ENCODE measurements at regions not wholly inside any gene's neighbourhood (a gene's known extent, or its start where the extent isn't known, plus 50 kb on each side); places are given as distances from the start of the nearest gene placed in this dataset.

DNA sequence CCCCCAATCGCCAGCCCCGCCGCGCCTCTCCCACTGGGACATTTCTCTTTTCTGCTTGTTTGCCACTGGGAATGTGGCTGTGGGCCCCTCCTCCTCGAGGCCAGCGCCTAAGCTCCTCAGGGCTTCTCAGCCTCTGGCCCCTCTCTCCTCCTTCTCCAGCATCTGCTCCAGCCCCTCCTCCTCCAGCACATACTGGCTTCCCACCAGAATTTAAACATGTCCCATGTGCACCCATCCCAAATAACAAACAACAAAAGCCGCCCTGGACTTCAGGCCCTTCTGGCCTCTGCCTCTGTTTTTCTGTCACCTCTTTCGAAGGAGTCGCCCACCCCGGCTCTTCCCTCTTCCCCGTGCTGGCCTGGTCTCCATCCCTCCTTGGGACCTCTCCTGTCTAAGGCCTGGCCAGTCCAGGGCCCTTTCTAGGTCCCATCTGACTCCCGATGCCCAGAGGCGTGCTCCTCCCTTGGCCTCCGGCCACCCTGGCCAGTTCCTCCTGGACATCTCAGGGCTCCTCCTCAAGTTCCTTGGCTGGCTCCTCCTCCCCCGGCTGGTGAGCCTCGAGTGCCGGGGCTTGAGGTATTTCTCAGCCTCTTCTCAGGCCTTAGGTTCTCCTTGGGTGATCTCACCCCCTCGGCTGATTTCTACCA is 94.6 kb upstream of the SLC6A6 start:
- no peak for DNase-seq (ENCODE audit: low read depth, low spot score)

DNA sequence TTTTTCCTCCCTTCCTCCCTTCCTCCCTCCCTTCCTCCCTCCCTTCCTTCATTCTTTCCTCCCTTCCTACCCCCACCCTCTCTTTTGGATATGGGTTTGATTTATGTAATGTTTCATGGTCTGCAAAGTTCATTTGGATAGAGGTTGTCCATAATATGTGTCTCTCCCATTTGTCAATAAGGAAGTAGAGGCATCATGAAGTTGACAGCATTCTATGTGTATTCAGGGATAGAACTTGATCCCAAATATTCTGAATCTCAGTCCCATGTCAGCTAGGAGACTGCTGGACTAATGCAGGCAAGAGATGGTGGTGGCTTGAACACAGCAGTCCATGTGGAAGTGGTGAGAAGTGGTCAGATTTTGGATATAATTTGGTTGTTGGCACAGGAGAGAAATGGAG is 90.7 kb upstream of the SLC6A6 start:
- DNase-seq (ENCODE audit: low read depth, low spot score), result no peak

DNA sequence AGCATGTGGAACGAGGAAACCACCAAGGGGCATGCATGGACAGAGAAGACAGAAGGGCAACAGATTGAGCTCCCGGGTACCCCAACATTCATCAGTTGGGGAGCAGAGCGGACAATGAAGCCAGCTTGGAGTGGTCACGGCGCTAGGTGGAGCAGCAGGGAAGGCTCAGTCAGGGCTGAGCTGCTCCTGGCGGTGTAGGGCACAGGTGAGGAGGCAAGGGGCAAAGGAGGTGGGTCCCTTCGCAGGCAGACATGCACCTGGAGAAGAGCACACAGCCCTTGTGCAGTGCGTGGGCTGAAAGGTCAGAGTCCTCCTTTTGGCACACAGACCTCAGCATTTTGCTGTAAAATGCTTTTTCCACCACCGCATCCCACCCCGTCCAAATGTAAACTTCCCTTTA is 90.0 kb upstream of the SLC6A6 start:
- no peak for DNase-seq (ENCODE audit: low read depth, low spot score)

DNA sequence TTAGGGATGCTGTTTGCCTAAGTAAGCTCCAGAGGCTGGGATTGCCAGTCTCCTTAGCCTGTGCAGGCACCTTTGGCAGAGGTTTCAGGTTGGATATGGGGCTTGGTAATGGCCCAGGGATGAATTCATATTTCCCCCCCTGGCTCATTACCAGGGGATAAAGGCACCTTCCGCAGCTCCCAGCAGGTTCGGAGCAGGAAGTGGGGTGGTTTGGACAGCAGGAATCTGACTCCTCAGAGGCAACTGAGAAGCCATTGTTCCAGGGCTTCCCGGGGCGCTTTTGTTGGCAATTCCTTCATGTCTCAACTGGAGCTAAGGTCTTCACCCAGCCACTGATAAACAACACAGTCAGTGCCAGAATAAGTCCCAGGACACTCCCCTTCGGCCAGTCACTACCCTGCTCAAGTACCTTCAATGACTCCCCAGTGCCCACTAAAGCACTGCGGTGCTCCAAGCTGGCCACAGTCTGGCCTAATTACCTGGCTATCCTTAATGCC is 85.3 kb upstream of the SLC6A6 start:
- DNase-seq (ENCODE audit: low read depth, low spot score), result no peak

DNA sequence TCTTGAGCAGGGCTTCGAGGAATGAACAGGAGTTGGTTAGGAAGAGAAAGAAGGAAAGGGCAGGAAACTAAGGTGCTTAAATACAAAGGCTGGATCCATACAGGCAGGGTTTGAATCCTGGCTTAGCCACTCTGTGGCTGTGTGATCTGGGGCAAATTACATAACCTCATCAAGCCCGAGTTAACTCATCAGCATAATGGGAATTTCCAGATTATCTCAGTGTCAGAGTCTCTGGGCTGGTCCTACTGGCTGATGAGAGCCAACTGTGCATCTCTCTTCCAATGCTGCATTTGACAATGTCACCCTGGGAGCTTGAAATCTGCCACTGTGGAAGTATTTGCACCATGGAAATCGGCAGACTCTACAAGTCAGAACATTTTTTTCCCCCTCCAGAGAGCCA is 83.8 kb upstream of the SLC6A6 start:
- no peak for DNase-seq (ENCODE audit: low read depth, low spot score)

DNA sequence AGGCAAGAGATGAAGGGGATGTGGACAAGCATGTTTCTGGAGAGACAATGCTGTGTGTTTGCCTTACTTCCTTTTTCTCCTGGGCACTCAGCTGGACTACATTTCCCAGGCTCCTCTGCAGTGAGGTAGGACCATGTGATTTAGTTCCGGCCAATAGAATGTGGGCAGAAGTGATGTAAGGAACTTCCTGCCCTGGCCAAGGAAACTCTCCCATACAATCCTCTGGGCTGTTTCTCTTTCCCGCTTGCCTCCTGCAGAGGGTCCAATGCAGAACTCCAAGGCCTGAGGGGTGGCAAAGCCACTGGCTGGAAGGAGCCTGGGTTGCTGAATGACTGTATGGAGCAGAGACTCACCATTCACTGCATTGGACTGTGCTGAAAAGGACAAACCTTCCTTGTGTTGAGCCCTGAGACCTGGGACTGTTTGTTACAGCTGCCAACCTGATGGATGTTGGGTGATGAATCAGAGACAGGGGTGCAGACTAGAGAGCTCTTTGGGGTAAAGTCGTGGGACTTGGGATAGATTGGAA is 82.7 kb upstream of the SLC6A6 start:
- no peak for DNase-seq (ENCODE audit: low read depth, low spot score)

DNA sequence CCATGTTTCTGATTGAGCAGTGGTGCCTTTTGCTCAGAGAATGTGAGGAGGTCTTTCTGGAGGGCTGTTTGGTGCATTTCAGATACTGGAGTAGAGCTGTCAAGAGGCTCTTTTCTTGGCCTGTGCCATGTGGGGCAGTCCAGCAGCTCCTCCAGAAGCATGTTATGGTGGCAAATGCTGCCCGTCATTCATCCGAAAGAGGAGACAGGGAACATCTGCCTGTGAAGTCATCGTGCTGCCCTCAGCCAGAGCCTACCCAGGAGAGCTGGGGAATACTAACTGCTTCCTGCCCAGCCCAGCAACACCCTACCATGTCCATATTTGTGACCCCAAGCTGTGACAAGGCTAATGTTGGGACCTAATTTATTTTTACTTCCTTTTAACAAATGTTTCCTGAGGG is 82.2 kb upstream of the SLC6A6 start:
- DNase-seq (ENCODE audit: low read depth, low spot score), result no peak

DNA sequence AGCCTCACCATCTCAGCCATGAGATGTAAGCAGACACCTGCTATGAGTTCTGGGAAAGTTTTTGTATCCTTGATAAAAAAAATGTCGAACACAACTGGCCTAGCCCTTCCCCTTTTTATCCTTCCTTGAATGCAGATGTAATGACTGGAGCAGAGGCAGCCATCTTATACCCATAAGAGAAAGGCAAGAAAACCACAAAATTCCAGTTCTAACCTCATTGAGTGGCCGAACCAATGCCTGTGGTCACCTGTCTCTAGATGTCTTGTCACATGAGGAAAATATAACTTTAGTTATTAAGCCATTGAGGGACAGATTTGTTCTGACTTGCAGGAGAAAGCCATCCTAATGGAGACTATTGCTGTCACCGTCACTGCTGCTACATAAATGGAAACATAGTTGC is 80.4 kb upstream of the SLC6A6 start:
- no peak for DNase-seq (ENCODE audit: low read depth, low spot score)

DNA sequence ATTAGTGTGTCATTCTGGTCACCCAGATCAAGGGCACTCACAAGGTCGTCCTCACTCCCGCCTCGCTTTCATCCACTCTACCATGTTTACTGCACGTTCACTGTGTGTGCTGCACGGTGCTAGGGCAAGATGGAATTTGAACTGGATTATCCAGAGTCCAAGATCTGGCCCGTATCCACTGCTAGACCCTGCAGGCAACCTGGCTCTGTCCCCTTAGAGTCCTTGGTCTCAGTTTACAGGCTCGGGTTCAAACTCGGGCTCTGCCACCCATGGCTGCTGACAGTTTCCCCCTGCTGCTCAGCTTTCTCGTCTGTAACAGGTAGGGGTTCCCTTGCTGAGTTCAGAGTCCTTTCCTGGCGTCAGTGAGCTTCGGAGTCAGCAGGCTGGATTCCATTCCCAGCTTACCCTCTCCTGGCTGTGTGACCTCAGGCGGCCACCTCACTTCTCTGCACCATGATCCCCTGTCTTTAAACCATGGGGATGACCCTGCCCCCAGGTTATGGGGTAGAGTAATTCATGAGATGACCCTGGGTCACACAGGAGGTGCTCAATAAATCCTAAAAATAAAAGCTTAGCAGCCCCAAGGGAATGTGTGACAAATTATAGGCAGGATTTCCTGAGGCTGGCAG is 79.6 kb upstream of the SLC6A6 start:
- no peak for DNase-seq (ENCODE audit: low read depth, low spot score)

DNA sequence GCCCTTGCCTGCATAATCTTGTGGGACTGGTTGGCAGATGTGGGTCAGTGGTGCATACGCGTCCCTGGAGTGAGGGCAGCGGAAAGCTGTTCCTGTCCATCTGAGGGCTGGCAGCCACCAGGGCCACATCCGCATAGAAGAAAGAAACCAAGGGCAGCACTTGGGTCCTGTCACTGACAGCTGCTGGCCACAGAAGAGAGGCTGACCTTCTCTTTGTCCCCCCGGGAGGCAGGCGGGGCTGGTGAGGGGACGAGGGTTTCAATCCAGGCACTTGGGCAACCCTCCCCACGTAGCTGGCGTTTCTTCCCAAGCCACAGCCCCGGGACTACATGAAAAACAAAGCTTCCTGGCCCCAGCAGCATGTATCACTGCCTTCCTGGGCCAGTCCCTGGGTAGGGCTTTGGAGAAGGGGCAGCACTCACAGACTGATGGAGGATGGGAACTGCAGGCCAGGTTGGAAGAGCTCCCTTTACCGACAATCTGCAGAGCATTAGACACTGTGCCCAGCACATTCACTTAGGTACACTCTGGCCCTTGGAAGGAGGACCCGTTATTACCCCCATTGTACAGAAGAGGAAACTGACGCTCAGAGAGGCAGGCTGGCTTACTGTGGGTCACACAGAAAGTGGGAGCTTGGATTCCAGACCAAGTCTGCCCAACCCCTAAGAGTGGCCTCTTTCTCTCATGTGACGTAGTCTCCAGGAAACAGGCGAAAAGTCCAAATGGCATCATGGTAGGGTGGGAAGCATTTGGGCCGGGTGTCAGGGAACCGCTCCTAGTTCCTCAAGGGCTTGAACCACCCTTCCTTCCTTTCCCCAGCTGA is 78.8 kb upstream of the SLC6A6 start:
- DNase-seq (ENCODE audit: low read depth, low spot score), result no peak

DNA sequence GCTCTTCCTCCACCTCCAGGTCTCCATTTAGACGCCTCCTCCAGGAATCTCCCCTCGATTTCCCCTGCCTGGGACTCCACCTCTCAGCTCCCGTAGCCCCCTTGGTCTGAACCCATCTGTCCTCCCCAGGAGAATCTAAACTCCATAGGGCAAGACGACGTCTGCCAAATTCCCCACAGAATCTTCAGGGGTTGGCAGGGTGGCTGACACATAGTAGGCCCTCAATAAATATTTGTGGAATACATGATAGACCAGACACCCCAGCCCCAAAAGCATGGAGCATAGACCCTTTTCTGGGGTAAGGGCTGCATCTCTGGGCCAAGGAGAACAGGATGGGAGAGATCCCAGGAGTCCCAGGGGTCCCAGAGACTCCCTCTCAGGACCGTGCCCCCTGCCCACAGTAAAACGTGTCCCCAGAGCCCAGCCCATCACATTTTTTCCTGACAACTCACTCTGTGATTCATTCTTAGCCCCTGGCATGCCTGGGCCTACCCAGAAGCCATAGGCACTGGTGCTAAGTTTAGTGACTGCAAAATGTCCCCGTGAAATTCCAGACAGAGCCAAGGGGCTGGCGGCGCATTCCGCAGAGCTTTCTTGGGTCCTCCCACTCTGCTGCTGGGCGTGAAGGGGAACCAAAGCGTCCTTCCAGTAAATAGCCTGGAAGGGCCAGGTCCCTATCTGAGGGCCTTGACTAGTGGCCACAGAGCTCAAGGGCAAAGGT is 78.0 kb upstream of the SLC6A6 start:
- no peak for DNase-seq (ENCODE audit: low read depth, low spot score)

DNA sequence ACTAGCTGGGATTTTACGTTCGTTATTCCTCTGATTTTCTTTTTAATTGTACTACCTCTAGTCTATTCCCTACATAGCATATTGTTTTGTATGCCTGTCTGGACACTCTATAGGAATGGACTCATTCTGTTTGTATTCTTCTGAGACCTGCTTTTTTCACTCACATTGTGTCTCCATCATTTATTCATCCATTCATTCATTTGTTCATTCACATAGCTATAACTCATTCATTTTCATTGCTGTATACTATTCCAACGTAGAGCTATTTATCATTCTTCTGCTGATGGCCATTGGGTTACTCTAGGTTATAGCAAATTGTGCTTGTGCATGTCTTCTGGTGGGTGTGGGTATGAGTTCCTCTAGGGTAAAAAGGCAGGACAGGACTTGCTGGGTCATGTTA is 74.0 kb upstream of the SLC6A6 start:
- no peak for DNase-seq (ENCODE audit: low read depth, low spot score)

DNA sequence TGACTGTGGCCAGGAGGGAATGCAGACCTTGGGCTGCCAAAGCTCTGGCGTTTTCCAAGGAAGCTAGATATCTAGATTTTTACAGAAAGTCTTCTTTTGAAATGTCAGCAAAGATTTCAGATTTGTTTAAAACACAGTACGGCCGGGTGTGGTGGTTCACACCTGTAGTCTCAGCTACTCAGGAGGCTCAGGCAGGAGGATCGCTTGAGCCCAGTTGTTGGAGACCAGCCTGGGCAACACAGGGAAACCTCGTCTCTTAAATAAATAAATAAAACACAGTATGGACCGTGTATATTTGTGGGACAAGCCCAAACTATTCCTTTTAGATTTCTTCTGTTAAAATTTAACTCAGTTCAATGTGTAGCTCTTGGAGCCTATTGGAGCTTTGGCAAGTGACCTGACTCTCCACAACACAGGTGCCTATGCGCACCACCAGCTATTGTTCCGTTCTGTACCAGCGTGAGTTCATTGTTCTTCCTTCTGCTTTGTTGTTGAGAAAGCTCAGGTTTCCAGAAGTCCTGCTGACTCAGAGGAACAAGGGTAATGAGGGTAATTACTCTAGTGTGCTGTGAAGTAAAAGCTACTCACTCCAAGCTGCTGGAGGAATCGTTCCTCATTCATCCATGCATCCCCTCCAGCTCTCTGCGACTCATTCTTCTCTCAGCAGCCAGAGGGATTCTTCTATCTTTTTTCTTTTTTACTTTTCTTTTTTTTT is 73.1 kb upstream of the SLC6A6 start:
- DNase-seq (ENCODE audit: low read depth, low spot score), result no peak

DNA sequence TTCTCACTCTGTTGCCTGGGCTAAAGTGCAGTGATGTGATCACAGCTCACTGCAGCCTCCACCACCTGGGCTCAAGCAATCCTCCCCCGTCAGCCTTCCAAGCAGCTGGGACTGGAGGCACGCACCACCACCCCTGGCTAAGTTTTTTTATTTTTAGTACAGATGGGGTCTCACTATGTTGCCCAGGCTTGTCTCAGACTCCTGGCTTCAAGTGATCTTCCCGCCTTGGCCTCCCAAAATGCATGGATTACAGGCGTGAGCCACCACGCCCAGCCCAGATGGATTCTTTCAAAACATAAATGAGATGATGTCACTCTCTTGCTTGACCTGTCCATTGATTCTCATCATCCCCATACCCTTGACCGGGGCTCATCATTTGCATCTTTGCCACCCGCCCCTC is 72.6 kb upstream of the SLC6A6 start:
- DNase-seq (ENCODE audit: low read depth, low spot score), result no peak

DNA sequence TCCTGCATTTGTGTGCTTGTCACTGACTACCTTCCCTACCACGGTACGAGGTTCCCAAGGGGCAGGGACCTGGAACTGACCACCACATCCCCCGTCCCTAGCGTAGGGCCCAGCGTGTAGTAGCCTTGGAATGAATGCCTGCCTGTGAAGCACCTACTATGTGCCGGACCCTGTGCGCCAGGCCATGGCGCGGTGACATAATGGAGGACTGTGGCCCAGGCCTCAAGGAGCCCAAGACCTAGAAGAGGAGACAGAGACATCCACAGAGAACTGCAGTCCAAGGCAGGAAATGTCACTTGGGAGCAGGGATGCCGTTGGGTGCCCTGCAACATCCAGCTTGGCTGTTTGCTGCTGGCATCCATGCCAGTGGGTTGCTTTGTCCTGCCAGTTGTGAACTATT is 71.9 kb upstream of the SLC6A6 start:
- DNase-seq (ENCODE audit: low read depth, low spot score), result no peak

DNA sequence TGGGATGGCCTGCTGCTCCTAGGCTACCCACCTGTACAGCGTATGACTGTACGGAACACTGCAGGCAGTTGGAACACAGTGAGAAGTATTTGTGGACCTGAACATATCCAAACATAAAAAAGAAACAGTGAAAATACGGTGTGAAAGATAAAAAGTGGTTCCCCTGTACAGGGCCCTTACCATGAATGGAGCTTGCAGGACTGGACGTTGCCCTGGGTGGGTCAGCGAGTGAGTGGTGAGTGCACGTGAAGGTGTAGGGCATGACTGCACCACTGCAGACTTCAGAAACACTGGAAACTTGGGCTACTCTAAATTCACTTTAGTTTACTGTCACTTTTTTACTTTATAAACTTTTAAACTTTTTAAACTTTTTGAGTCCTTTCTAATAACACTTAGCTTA is 71.2 kb upstream of the SLC6A6 start:
- no peak for DNase-seq (ENCODE audit: low read depth, low spot score)

DNA sequence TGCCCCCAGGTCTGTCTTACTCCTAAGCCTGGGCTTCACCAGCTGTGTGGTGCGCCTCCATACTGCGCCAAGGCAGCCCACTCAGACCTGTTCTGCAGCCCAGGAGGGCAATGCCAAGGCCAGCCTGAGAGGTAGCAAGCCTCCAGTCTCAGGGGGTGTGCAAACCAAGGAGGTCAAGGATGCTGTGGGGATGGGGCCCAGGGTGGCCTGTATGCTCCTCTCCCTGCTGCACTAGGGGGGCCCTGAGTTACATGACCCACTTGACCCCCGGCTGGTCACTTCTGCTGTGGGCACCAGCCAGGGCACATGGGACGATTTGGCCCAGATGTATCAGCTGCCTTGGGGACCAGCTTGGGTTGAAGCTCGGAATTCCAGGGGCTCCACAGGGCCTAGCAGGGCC is 70.0 kb upstream of the SLC6A6 start:
- DNase-seq (ENCODE audit: low read depth, low spot score), result no peak

DNA sequence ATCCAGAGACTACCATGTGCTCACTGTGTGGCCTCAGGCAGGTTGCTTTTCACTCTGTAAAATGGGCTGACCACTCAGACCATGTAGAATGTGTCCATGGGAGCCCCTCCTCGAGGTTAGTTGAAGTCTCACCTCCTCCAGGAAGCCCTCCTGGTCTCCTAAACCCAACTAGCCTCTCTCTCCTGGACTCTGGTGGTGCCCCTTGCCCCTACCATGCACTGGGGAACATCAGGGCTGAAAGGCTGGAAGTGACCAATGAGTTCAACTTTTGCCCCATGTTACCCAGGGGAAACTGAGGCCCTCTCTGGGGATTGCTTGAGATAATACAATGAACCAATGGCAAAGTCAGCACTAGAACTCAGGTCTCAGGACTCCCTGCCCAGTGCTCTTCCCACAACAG is 69.2 kb upstream of the SLC6A6 start:
- DNase-seq (ENCODE audit: low read depth, low spot score), result no peak

DNA sequence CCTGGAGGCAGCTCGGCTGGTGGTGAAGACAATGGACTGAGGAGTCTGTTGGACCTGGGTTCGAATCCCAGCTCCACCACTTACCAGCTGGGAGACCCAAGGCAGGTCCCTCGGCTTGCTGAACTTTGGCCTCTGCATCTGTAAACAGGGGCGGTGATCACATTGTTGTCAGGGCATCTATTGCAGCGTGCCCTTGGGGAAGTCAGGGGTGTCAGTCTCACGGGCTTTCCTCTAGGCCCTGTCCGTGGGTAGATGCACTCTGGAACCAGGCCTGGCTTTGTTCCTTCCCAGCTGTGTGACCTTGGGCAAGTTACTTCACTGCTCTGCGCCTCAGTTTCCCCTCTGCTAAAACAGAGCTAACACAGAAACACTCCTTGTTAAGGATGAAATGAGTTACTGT is 68.8 kb upstream of the SLC6A6 start:
- no peak for DNase-seq (ENCODE audit: low read depth, low spot score)

DNA sequence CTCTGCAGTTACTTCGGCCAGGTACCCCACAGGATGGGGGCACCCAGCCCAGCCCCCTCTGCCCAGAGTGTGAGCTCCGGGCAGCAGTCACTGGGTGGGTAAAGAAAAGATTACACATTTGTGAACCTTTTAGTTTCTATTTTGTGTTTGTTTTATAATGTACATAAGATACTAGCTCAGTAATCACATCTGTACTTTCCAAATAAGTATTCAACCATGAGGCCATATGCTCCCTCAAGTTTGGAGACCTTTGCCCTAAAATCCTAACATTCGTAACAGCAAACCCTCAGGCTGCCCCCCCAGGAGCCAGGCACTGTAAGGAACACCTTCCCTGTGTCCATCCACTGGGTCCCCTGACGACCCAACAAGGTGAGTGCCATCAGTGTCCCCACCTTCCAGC is 68.3 kb upstream of the SLC6A6 start:
- no peak for DNase-seq (ENCODE audit: low read depth, low spot score)

DNA sequence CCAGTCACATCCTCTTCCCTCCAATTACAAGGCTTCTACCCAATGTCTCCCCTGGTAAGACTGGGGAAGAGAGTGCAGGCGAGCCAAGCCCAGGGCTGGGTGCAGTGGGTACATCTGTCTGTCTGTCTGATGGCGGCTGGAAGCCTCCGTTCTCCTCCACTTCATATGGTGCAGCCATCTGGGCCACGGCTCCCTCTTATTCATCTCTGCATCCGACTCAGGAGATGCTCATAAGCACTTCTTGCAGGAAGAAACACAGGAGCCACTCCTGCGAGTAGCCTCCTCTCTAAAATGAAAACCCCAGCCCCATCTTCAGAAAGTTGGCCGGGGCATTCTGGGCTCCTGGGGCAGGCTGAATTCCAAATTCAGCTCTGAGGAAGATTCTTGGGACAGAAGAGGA is 67.5 kb upstream of the SLC6A6 start:
- no peak for DNase-seq (ENCODE audit: low read depth, low spot score)
